ENCODE measurements at regions not wholly inside any gene's neighbourhood (a gene's known extent, or its start where the extent isn't known, plus 50 kb on each side); places are given as distances from the start of the nearest gene placed in this dataset.

GRCh38 chr2:104584393-104584792 lies 269.5 kb upstream of the POU3F3 start:
- Mint-ChIP-seq H3K27me3 (peaks cover under 1% of the 10 kb centered on the region), H3K4me3 (no peak overlapping the region), H3K9me3 (peaks cover 0 to 5% (median under 1%) of the 10 kb centered on the region in 3 donors), H3K4me1 (no peaks in the 10 kb centered on the region), H3K36me3 (no peaks in the 10 kb centered on the region), H3K27ac (no peak overlapping the region)

GRCh38 chr2:104595576-104595975 lies 258.3 kb upstream of the POU3F3 start:
- H3K27me3 Mint-ChIP-seq = peaks cover 2% of the 10 kb centered on the region
- H3K27ac Mint-ChIP-seq = no peak overlapping the region
- no peak overlapping the region for H3K4me3 Mint-ChIP-seq
- peaks cover 3% of the 10 kb centered on the region for H3K36me3 Mint-ChIP-seq
- H3K4me1 Mint-ChIP-seq = no peaks in the 10 kb centered on the region
- peaks cover 4 to 25% (median 7%) of the 10 kb centered on the region in 3 donors for H3K9me3 Mint-ChIP-seq

GRCh38 chr2:104597942-104598341 lies 256.0 kb upstream of the POU3F3 start:
- Mint-ChIP-seq H3K36me3 (no peaks in the 10 kb centered on the region), H3K27ac (no peak overlapping the region), H3K27me3 (peaks cover 2% of the 10 kb centered on the region), H3K9me3 (peaks cover 1 to 17% (median 5%) of the 10 kb centered on the region in 3 donors), H3K4me3 (no peak overlapping the region), H3K4me1 (peaks cover 0 to 2% (median 0%) of the 10 kb centered on the region in 3 donors)

GRCh38 chr2:104598636-104599035 lies 255.3 kb upstream of the POU3F3 start:
- no peaks in the 10 kb centered on the region for H3K36me3 Mint-ChIP-seq
- no peak overlapping the region for H3K27ac Mint-ChIP-seq
- H3K27me3 Mint-ChIP-seq = peaks cover 2% of the 10 kb centered on the region
- H3K4me3 Mint-ChIP-seq = no peak overlapping the region
- H3K9me3 Mint-ChIP-seq = peaks cover 1 to 14% (median 3%) of the 10 kb centered on the region in 3 donors
- H3K4me1 Mint-ChIP-seq = peaks cover 0 to 2% (median 0%) of the 10 kb centered on the region in 3 donors

- H3K4me1 Mint-ChIP-seq = peaks cover 0 to 2% (median 0%) of the 10 kb centered on the region in 3 donors
- peak overlapping the region in 1 of 4 donors; percentile 9 for H3K4me3 Mint-ChIP-seq
- no peak overlapping the region for H3K27ac Mint-ChIP-seq
Measured at GRCh38 chr2:104599787-104600510, 254.0 kb upstream of the POU3F3 start.

GRCh38 chr2:104606056-104606455 lies 247.9 kb upstream of the POU3F3 start:
- Mint-ChIP-seq H3K9me3 (peaks cover 2 to 7% (median 3%) of the 10 kb centered on the region in 3 donors), H3K4me3 (no peak overlapping the region), H3K4me1 (peaks cover 0 to 2% (median 0%) of the 10 kb centered on the region in 3 donors), H3K27me3 (no peaks in the 10 kb centered on the region), H3K27ac (no peak overlapping the region), H3K36me3 (no peaks in the 10 kb centered on the region)

More at GRCh38 chr2:104599787-104600510, 254.0 kb upstream of the POU3F3 start:
- H3K36me3 Mint-ChIP-seq = no peaks in the 10 kb centered on the region
- peaks cover 2% of the 10 kb centered on the region for H3K27me3 Mint-ChIP-seq
- H3K9me3 Mint-ChIP-seq = peaks cover 3 to 12% (median 3%) of the 10 kb centered on the region in 3 donors

GRCh38 chr2:104616856-104617255 lies 237.1 kb upstream of the POU3F3 start:
- H3K36me3 Mint-ChIP-seq = no peaks in the 10 kb centered on the region
- H3K9me3 Mint-ChIP-seq = peaks cover 0 to 6% (median 5%) of the 10 kb centered on the region in 3 donors
- H3K27ac Mint-ChIP-seq = no peak overlapping the region
- no peaks in the 10 kb centered on the region for H3K4me1 Mint-ChIP-seq
- H3K4me3 Mint-ChIP-seq = no peak overlapping the region
- H3K27me3 Mint-ChIP-seq = peaks cover 1% of the 10 kb centered on the region

GRCh38 chr2:104620801-104621200 lies 233.1 kb upstream of the POU3F3 start:
- H3K36me3 Mint-ChIP-seq = no peaks in the 10 kb centered on the region
- H3K4me1 Mint-ChIP-seq = no peaks in the 10 kb centered on the region
- no peak overlapping the region for H3K4me3 Mint-ChIP-seq
- peaks cover 1% of the 10 kb centered on the region for H3K27me3 Mint-ChIP-seq
- H3K9me3 Mint-ChIP-seq = peaks cover 3 to 13% (median 8%) of the 10 kb centered on the region in 3 donors
- H3K27ac Mint-ChIP-seq = no peak overlapping the region

GRCh38 chr2:104635608-104636007 lies 218.3 kb upstream of the POU3F3 start:
- H3K4me3 Mint-ChIP-seq = no peak overlapping the region
- no peaks in the 10 kb centered on the region for H3K27me3 Mint-ChIP-seq
- no peaks in the 10 kb centered on the region for H3K36me3 Mint-ChIP-seq
- H3K9me3 Mint-ChIP-seq = peaks cover 0 to 1% (median 0%) of the 10 kb centered on the region in 3 donors
- no peaks in the 10 kb centered on the region for H3K4me1 Mint-ChIP-seq
- H3K27ac Mint-ChIP-seq = no peak overlapping the region

GRCh38 chr2:104638190-104638858 lies 215.6 kb upstream of the POU3F3 start:
- H3K27ac Mint-ChIP-seq = no peak overlapping the region
- H3K4me1 Mint-ChIP-seq = no peaks in the 10 kb centered on the region
- H3K36me3 Mint-ChIP-seq = no peaks in the 10 kb centered on the region
- no peak overlapping the region for H3K4me3 Mint-ChIP-seq
- no peaks in the 10 kb centered on the region for H3K27me3 Mint-ChIP-seq
- peaks cover 1 to 4% (median 3%) of the 10 kb centered on the region in 3 donors for H3K9me3 Mint-ChIP-seq

GRCh38 chr2:104638859-104639202 lies 215.1 kb upstream of the POU3F3 start:
- no peak overlapping the region for H3K27ac Mint-ChIP-seq
- peaks cover 1 to 4% (median 4%) of the 10 kb centered on the region in 3 donors for H3K9me3 Mint-ChIP-seq
- H3K4me3 Mint-ChIP-seq = no peak overlapping the region
- no peaks in the 10 kb centered on the region for H3K36me3 Mint-ChIP-seq
- H3K27me3 Mint-ChIP-seq = no peaks in the 10 kb centered on the region
- no peaks in the 10 kb centered on the region for H3K4me1 Mint-ChIP-seq

GRCh38 chr2:104641786-104642185 lies 212.1 kb upstream of the POU3F3 start:
- no peak overlapping the region for H3K4me3 Mint-ChIP-seq
- no peaks in the 10 kb centered on the region for H3K4me1 Mint-ChIP-seq
- no peaks in the 10 kb centered on the region for H3K36me3 Mint-ChIP-seq
- H3K27ac Mint-ChIP-seq = no peak overlapping the region
- H3K9me3 Mint-ChIP-seq = peaks cover 0 to 7% (median 4%) of the 10 kb centered on the region in 3 donors
- H3K27me3 Mint-ChIP-seq = peaks cover 4% of the 10 kb centered on the region

- Mint-ChIP-seq H3K4me1 (no peaks in the 10 kb centered on the region), H3K9me3 (peaks cover 0 to 4% (median 3%) of the 10 kb centered on the region in 3 donors), H3K27ac (no peak overlapping the region), H3K36me3 (peaks cover 2% of the 10 kb centered on the region), H3K27me3 (peaks cover 5% of the 10 kb centered on the region), H3K4me3 (no peak overlapping the region)
Measured at GRCh38 chr2:104648376-104648775, 205.5 kb upstream of the POU3F3 start.

- Mint-ChIP-seq H3K4me3 (no peak overlapping the region), H3K9me3 (peaks cover 3 to 4% (median 3%) of the 10 kb centered on the region in 3 donors), H3K36me3 (peaks cover 2% of the 10 kb centered on the region), H3K4me1 (no peaks in the 10 kb centered on the region), H3K27me3 (peaks cover 10% of the 10 kb centered on the region), H3K27ac (no peak overlapping the region)
Measured at GRCh38 chr2:104649866-104650265, 204.0 kb upstream of the POU3F3 start.

- H3K27ac Mint-ChIP-seq = no peak overlapping the region
- H3K27me3 Mint-ChIP-seq = peaks cover 10% of the 10 kb centered on the region
- H3K36me3 Mint-ChIP-seq = peaks cover 2% of the 10 kb centered on the region
- no peaks in the 10 kb centered on the region for H3K4me1 Mint-ChIP-seq
- no peak overlapping the region for H3K4me3 Mint-ChIP-seq
- H3K9me3 Mint-ChIP-seq = peaks cover 0 to 4% (median 3%) of the 10 kb centered on the region in 3 donors
Measured at GRCh38 chr2:104650405-104650996, 203.4 kb upstream of the POU3F3 start.

Data from IgD-negative memory B cell (primary cell).